ENCODE measurements at regions not wholly inside any gene's neighbourhood (a gene's known extent, or its start where the extent isn't known, plus 50 kb on each side); places are given as distances from the start of the nearest gene placed in this dataset.

DNA sequence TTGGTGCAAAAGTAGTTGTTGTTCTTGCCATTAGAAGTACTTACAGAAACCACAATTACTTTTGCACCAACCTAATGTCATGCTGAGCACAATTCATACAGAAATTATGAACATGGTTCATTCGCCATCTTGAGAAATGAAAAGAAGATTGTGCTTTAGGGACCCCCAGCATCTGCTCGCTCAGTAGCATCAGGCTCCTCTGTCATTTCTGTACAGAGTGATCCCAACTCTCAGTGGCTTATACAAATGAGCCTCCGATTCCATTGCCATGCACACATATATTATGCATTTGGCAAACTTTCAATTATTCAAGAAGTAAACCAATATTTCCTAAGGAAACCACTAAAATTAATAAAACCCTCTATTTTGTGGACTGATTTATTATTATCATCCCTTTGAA lies 266.2 kb downstream of the MED10 start:
- H3K79me1 ChIP-seq (ENCODE audit: insufficient read depth, low read depth, low read length, poor library complexity, severe bottlenecking) = no peaks in the 10 kb centered on the region
- H3K27me3 ChIP-seq (ENCODE audit: insufficient read depth, low read length) = no peaks in the 10 kb centered on the region
- no peak overlapping the region for H4K8ac ChIP-seq (replicated peaks; ENCODE audit: insufficient read length, low read depth, low read length)
- no peak for DNase-seq
- no peak overlapping the region for H3K14ac ChIP-seq (ENCODE audit: insufficient read depth, low read length)
- no peak overlapping the region for H2BK12ac ChIP-seq (ENCODE audit: insufficient read length, low read depth, low read length)
- TF ChIP-seq, protein P1, sequence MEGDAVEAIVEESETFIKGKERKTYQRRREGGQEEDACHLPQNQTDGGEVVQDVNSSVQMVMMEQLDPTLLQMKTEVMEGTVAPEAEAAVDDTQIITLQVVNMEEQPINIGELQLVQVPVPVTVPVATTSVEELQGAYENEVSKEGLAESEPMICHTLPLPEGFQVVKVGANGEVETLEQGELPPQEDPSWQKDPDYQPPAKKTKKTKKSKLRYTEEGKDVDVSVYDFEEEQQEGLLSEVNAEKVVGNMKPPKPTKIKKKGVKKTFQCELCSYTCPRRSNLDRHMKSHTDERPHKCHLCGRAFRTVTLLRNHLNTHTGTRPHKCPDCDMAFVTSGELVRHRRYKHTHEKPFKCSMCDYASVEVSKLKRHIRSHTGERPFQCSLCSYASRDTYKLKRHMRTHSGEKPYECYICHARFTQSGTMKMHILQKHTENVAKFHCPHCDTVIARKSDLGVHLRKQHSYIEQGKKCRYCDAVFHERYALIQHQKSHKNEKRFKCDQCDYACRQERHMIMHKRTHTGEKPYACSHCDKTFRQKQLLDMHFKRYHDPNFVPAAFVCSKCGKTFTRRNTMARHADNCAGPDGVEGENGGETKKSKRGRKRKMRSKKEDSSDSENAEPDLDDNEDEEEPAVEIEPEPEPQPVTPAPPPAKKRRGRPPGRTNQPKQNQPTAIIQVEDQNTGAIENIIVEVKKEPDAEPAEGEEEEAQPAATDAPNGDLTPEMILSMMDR (conservative IDR thresholded peaks at IDR 0.05) = no peak
- H2AFZ ChIP-seq (ENCODE audit: low read length) = no peak overlapping the region
- H3K9me3 ChIP-seq (ENCODE audit: control insufficient read depth, low read depth, low read length) = no peaks in the 10 kb centered on the region
- H3K79me2 ChIP-seq (ENCODE audit: insufficient read depth, low read length) = no peaks in the 10 kb centered on the region
- no peak overlapping the region for H3K4me3 Mint-ChIP-seq
- H3K23me2 ChIP-seq (ENCODE audit: insufficient read length, low read depth, low read length, poor library complexity, severe bottlenecking) = no peaks in the 10 kb centered on the region
- H3K27ac ChIP-seq (ENCODE audit: insufficient read length, low read depth, low read length) = no peak overlapping the region
- no peaks in the 10 kb centered on the region; a peak in 1 of 5 replicates for H3K9me3 Mint-ChIP-seq
- no peak overlapping the region for H3K9ac ChIP-seq (ENCODE audit: extremely low read depth, insufficient read length, low read length)
- no peak overlapping the region for H3K4ac ChIP-seq (ENCODE audit: low read depth, low read length)
- H2AK5ac ChIP-seq (ENCODE audit: insufficient read length, low read length) = no peak overlapping the region
- H3K56ac ChIP-seq (ENCODE audit: insufficient read length, low read depth, low read length) = no peak overlapping the region
- no CpG with 5 or more reads among the region's 3 CpGs for WGBS (ENCODE audit: extremely low coverage, insufficient read length, low lambda C conversion rate)
- no peak overlapping the region for H3T11ph ChIP-seq (ENCODE audit: low read length)
- no peaks in the 10 kb centered on the region for H4K20me1 ChIP-seq (ENCODE audit: control insufficient read depth, insufficient read depth, insufficient read length)
- no peak overlapping the region for H2BK5ac ChIP-seq (ENCODE audit: insufficient read length, low read length)
- H2BK20ac ChIP-seq (ENCODE audit: low read depth, low read length, poor library complexity, severe bottlenecking) = no peak overlapping the region
- H2BK120ac ChIP-seq (ENCODE audit: low read depth, low read length, poor library complexity, severe bottlenecking) = no peak overlapping the region
- no peak overlapping the region for H3K18ac ChIP-seq (ENCODE audit: insufficient read length, low read depth, low read length)
- H4K91ac ChIP-seq (ENCODE audit: insufficient read length, low read depth, low read length) = no peak overlapping the region
- H3K36me3 Mint-ChIP-seq (ENCODE audit: insufficient read depth in 1 of 3, low read depth in 3 of 3) = peaks cover 0 to 2% (median 0%) of the 10 kb centered on the region in 3 experiments; a peak in 1 of 7 replicates
- H3K4me1 Mint-ChIP-seq = peaks cover 5 to 10% of the 10 kb centered on the region in 2 experiments
- no peak overlapping the region for H2BK15ac ChIP-seq (ENCODE audit: low read depth, low read length)
- H3K4me1 ChIP-seq (ENCODE audit: insufficient read depth, low read length) = no peaks in the 10 kb centered on the region
- H3K23ac ChIP-seq (ENCODE audit: insufficient read length, low read depth, low read length) = no peak overlapping the region
- no peak overlapping the region for H4K5ac ChIP-seq (ENCODE audit: insufficient read length, low read depth, low read length)
- no peaks in the 10 kb centered on the region; the same call in 1 of the 2 replicates for H3K27me3 Mint-ChIP-seq (ENCODE audit: low read depth)
- no peak overlapping the region for H3K27ac Mint-ChIP-seq
- no peak overlapping the region for H3K4me2 ChIP-seq (ENCODE audit: insufficient read depth, insufficient read length, low read length)
